Adrenal gland (tissue), 9 donors: ENCODE measurements at regions not wholly inside any gene's neighbourhood (a gene's known extent, or its start where the extent isn't known, plus 50 kb on each side); places are given as distances from the start of the nearest gene placed in this dataset.

Experiments
- DNase-seq, 7 donors: peaks; one replicate each; pipeline ENCODE4 v3.0.0-alpha.2; 2019 to 2020
- H3K27ac ChIP-seq, 5 donors: fragments of 200-600 bp; sonication (generic) in 4 of 5; 1 replicate in 3 of 5; 2 replicates in 2 of 5; pipeline versions ENCODE4 v1.5.1 to v1.8.0; 2016 to 2020; ENCODE audit warnings: mild to moderate bottlenecking in 1 of 5
- H3K27me3 ChIP-seq: fragments of 200-600 bp; 2 replicates; pipeline ENCODE4 v1.8.0; 2021
- H3K36me3 ChIP-seq, 2 donors: fragments of 200-600 bp; replicated peaks in 1 of 2; 1 replicate in 1 of 2; 2 replicates in 1 of 2; pipeline versions ENCODE4 v1.5.1 to v1.8.0; 2018 to 2022
- H3K4me1 ChIP-seq, 2 donors: fragments of 200-600 bp; replicated peaks in 1 of 2; 1 replicate in 1 of 2; 2 replicates in 1 of 2; pipeline versions ENCODE4 v1.5.1 to v1.8.0; 2018 to 2021
- H3K4me3 ChIP-seq, 4 donors: fragments of 200-600 bp; sonication (generic) in 3 of 4; one replicate each; pipeline ENCODE4 v1.5.1; 2016 to 2018
- H3K9me3 ChIP-seq, 3 donors: fragments of 200-600 bp; sonication (generic) in 1 of 3; replicated peaks in 1 of 3; 1 replicate in 2 of 3; 2 replicates in 1 of 3; pipeline versions ENCODE4 v1.5.1 to v1.8.0; 2016 to 2021
- CTCF ChIP-seq, 6 experiments: fragments of 450-650 bp in 4 of 6; fragments of 200-600 bp in 2 of 6; sonication (generic) in 1 of 6; IDR thresholded peaks; 1 replicate in 5 of 6; 2 replicates in 1 of 6; pipeline versions ENCODE4 v1.5.1 to v1.8.0; 2016 to 2021; ENCODE audit warnings: antibody characterized with exemption in 6 of 6, mild to moderate bottlenecking in 2 of 6, moderate library complexity in 1 of 6
- POLR2A ChIP-seq, 2 donors: fragments of 450-650 bp; IDR thresholded peaks; one replicate each; pipeline ENCODE4 v1.6.1; 2017; ENCODE audit warnings: antibody characterized with exemption in 2 of 2, mild to moderate bottlenecking in 2 of 2, moderate library complexity in 1 of 2
- WGBS, 4 donors: extraction: QIAGEN DNeasy Blood & Tissue Kit in 2 of 4; methylation state at CpG; one replicate each; pipeline versions ENCODE4 v1.1.5 to v1.1.7; 2013 to 2017; 5-methylcytosine and 5-hydroxymethylcytosine counted together
- intact Hi-C, 2 donors: fragments of 100-400 bp; cut with DNase I; formaldehyde crosslinking; loops; one replicate each; pipeline versions ENCODE4 v1.14.1 to v1.15.0; 2022 to 2023
- donor health status: healthy with polysubstance abuse.
- donor health status: Bipolar disorder and iron deficiency.
- donor health status: DM: yes; HTN: yes; CAD: no.
- donor health status: DM: no; HTN: no; CAD: no.
- donor health status: DM: no; HTN: no; CAD: no.

- WGBS, 4 donors = 69 to 84% (median 80%) methylated on average over 19 of the region's 19 CpGs
These were observed 96.1 kb upstream of the IER5L start for GRCh38 chr9:129273941-129274684.

GRCh38 chr9:129273136-129273895, 95.3 kb upstream of the IER5L start:
- TF ChIP-seq CTCF (IDR thresholded peaks at IDR 0.05) = no peak
- no peak for TF ChIP-seq POLR2A (IDR thresholded peaks at IDR 0.05)
- peak in 2 of 7 donors; percentile 4 to 9 for DNase-seq
- no peaks in the 10 kb centered on the region for H3K9me3 ChIP-seq
- no peaks in the 10 kb centered on the region for H3K4me1 ChIP-seq
- WGBS, 4 donors = 93 to 97% (median 94%) methylated on average over 14 of the region's 14 CpGs
- H3K27me3 ChIP-seq = no peaks in the 10 kb centered on the region
- H3K27ac ChIP-seq = no peak overlapping the region
- H3K36me3 ChIP-seq = no peaks in the 10 kb centered on the region
- no peak overlapping the region for H3K4me3 ChIP-seq
- intact Hi-C loops = no loop called here

More at GRCh38 chr9:129273941-129274684, 96.1 kb upstream of the IER5L start:
- peak in 1 of 7 donors; percentile 4 for DNase-seq
- TF ChIP-seq POLR2A (IDR thresholded peaks at IDR 0.05) (no peak), CTCF (IDR thresholded peaks at IDR 0.05) (no peak)
- H3K4me1 ChIP-seq = no peaks in the 10 kb centered on the region
- H3K27ac ChIP-seq = no peak overlapping the region
- no peaks in the 10 kb centered on the region for H3K36me3 ChIP-seq
- H3K4me3 ChIP-seq = no peak overlapping the region
- H3K9me3 ChIP-seq = no peaks in the 10 kb centered on the region
- intact Hi-C loops = no loop called here
- no peaks in the 10 kb centered on the region for H3K27me3 ChIP-seq

GRCh38 chr9:129272348-129273025, 94.4 kb upstream of the IER5L start:
- WGBS, 4 donors = 75 to 88% (median 81%) methylated on average over 9 of the region's 9 CpGs
- no peaks in the 10 kb centered on the region for H3K4me1 ChIP-seq
- TF ChIP-seq POLR2A (IDR thresholded peaks at IDR 0.05) (no peak), CTCF (IDR thresholded peaks at IDR 0.05) (no peak)
- no peak overlapping the region for H3K27ac ChIP-seq
- no peak overlapping the region for H3K4me3 ChIP-seq
- DNase-seq = peak in 2 of 7 donors; percentile 10 to 19
- no peaks in the 10 kb centered on the region for H3K9me3 ChIP-seq
- intact Hi-C loops = no loop called here
- H3K36me3 ChIP-seq = no peaks in the 10 kb centered on the region
- H3K27me3 ChIP-seq = no peaks in the 10 kb centered on the region

- H3K27me3 ChIP-seq = no peaks in the 10 kb centered on the region
- H3K36me3 ChIP-seq = no peaks in the 10 kb centered on the region
- WGBS, 4 donors = 63 to 75% (median 69%) methylated on average over 8 to 11 of the region's 11 CpGs
- H3K4me3 ChIP-seq = no peak overlapping the region
- intact Hi-C loops = no loop called here
- no peak for DNase-seq
- H3K9me3 ChIP-seq = no peaks in the 10 kb centered on the region
- no peak overlapping the region for H3K27ac ChIP-seq
- H3K4me1 ChIP-seq = peaks cover 0 to 6% of the 10 kb centered on the region in 2 donors
- no peak for TF ChIP-seq CTCF (IDR thresholded peaks at IDR 0.05)
- no peak for TF ChIP-seq POLR2A (IDR thresholded peaks at IDR 0.05)
These were observed 92.9 kb upstream of the IER5L start for GRCh38 chr9:129270903-129271431.
